ENCODE measurements at regions not wholly inside any gene's neighbourhood (a gene's known extent, or its start where the extent isn't known, plus 50 kb on each side); places are given as distances from the start of the nearest gene placed in this dataset.

GRCh38 chr1:94713472-94714141 is 106.5 kb upstream of the SLC44A3 start:
- DNase-seq (ENCODE audit: low spot score in 2 of 2) (no peak), ATAC-seq (replicated peaks; ENCODE audit: extremely low read depth, poor library complexity, severe bottlenecking) (no peak)
- H3K36me3 Mint-ChIP-seq (ENCODE audit: insufficient read depth): no peaks in the 10 kb centered on the region
- peaks cover 32% of the 10 kb centered on the region for H3K27me3 Mint-ChIP-seq
- no peaks in the 10 kb centered on the region for H3K9me3 Mint-ChIP-seq
- H3K4me1 Mint-ChIP-seq: no peaks in the 10 kb centered on the region
- no peak overlapping the region for H3K4me3 Mint-ChIP-seq
- no peak overlapping the region for H3K27ac Mint-ChIP-seq (ENCODE audit: low read depth)

- no peaks in the 10 kb centered on the region for H3K36me3 Mint-ChIP-seq (ENCODE audit: insufficient read depth)
- H3K4me3 Mint-ChIP-seq: no peak overlapping the region
- H3K27me3 Mint-ChIP-seq: peaks cover 29% of the 10 kb centered on the region
- no peaks in the 10 kb centered on the region for H3K4me1 Mint-ChIP-seq
- ATAC-seq (replicated peaks; ENCODE audit: extremely low read depth, poor library complexity, severe bottlenecking) (no peak), DNase-seq (ENCODE audit: low spot score in 2 of 2) (no peak)
- H3K27ac Mint-ChIP-seq (ENCODE audit: low read depth): no peak overlapping the region
- no peaks in the 10 kb centered on the region for H3K9me3 Mint-ChIP-seq
These were observed 110.1 kb upstream of the SLC44A3 start for GRCh38 chr1:94709891-94710581.

DNA sequence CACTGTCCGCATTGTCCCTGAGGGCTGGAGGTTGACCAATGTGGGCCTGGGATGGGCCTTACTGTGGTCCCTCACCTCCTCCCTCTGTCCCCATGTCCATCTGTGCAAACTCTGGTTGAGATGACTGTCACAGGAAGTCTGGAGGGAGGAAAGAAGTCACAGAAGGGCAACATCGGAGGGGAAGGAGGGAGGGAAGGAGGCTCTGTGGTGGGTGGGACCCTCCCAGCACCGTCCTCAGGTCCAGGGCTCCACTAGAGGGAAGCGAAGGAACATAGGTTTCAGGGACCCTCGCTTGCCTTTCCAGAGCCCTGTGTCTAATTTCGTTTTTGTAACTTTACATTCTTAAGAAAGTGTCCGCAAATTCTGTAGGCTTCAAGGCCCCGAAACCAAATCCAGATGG is 111.3 kb upstream of the SLC44A3 start:
- DNase-seq (ENCODE audit: low spot score in 2 of 2): no peak
- H3K4me1 Mint-ChIP-seq: no peaks in the 10 kb centered on the region
- no peak overlapping the region for H3K4me3 Mint-ChIP-seq
- H3K9me3 Mint-ChIP-seq: no peaks in the 10 kb centered on the region
- H3K36me3 Mint-ChIP-seq (ENCODE audit: insufficient read depth): no peaks in the 10 kb centered on the region
- H3K27me3 Mint-ChIP-seq: peaks cover 38% of the 10 kb centered on the region
- ATAC-seq (replicated peaks; ENCODE audit: extremely low read depth, poor library complexity, severe bottlenecking): no peak
- H3K27ac Mint-ChIP-seq (ENCODE audit: low read depth): no peak overlapping the region

- no peaks in the 10 kb centered on the region for H3K4me1 Mint-ChIP-seq
- no peak for ATAC-seq (replicated peaks; ENCODE audit: extremely low read depth, poor library complexity, severe bottlenecking)
- no peak for DNase-seq (ENCODE audit: low spot score in 2 of 2)
- H3K27me3 Mint-ChIP-seq: peaks cover 38% of the 10 kb centered on the region
- H3K36me3 Mint-ChIP-seq (ENCODE audit: insufficient read depth): no peaks in the 10 kb centered on the region
- no peak overlapping the region for H3K4me3 Mint-ChIP-seq
- no peaks in the 10 kb centered on the region for H3K9me3 Mint-ChIP-seq
- H3K27ac Mint-ChIP-seq (ENCODE audit: low read depth): no peak overlapping the region
These were observed 111.9 kb upstream of the SLC44A3 start for GRCh38 chr1:94708299-94708685.

GRCh38 chr1:94707321-94708298 is 112.5 kb upstream of the SLC44A3 start:
- DNase-seq (ENCODE audit: low spot score in 2 of 2): no peak

DNA sequence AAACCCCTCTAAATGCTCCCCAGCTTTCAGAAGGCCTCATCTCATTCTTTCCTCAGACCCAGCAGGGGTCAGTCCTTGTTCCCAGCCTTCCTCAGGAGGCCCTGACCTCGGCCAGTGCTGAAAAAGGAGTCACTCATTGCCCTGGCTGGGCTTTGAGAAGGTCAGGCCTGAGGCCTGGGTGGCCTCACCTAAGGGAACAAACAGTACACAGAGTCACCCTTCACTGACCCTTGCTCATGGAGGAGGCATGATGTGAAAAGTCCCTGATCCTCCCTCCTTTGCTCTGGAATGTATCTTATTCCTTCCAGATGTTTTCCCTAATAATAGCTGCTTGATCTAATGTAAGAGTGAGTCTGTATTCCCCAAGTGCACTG is 117.7 kb upstream of the SLC44A3 start:
- Mint-ChIP-seq H3K9me3 (no peaks in the 10 kb centered on the region), H3K27ac (ENCODE audit: low read depth) (no peak overlapping the region), H3K4me3 (no peak overlapping the region), H3K36me3 (ENCODE audit: insufficient read depth) (no peaks in the 10 kb centered on the region), H3K4me1 (no peaks in the 10 kb centered on the region), H3K27me3 (peaks cover 13% of the 10 kb centered on the region)
- DNase-seq (ENCODE audit: low spot score in 2 of 2) (no peak), ATAC-seq (replicated peaks; ENCODE audit: extremely low read depth, poor library complexity, severe bottlenecking) (no peak)

More at GRCh38 chr1:94707321-94708298, 112.5 kb upstream of the SLC44A3 start:
- peaks cover 35% of the 10 kb centered on the region for H3K27me3 Mint-ChIP-seq
- ATAC-seq (replicated peaks; ENCODE audit: extremely low read depth, poor library complexity, severe bottlenecking): no peak
- no peaks in the 10 kb centered on the region for H3K9me3 Mint-ChIP-seq
- H3K4me1 Mint-ChIP-seq: no peaks in the 10 kb centered on the region
- H3K4me3 Mint-ChIP-seq: no peak overlapping the region
- H3K36me3 Mint-ChIP-seq (ENCODE audit: insufficient read depth): no peaks in the 10 kb centered on the region
- H3K27ac Mint-ChIP-seq (ENCODE audit: low read depth): no peak overlapping the region

DNA sequence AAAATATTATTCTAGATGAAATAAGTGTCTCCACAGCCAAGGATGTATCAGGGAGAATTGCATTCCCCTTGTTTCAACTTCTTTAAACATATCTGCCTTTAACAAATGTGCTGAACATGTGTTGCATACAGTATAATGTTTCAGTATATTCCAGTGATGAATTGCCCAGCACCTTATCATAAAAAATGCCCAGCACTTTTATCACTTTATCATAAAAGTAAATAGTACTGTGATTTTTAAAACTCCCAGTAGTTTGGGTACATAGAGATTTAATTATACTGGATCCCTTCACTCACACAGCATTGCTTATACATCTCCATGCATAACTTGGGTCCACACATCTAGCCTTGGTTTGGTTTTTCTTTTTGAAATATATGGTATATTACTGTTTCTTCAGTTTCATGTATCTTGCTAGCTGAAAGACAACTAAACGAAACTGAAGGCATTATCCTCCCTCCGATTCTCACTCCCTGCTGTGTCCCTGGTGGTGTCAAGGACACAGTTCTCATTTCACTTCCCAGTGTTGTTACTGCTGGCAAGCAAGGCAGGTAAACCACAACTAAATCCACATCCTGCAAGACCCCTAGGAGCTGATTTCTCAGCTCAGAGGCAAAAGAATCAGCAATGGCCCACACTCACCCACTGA is 118.2 kb upstream of the SLC44A3 start:
- no peaks in the 10 kb centered on the region for H3K36me3 Mint-ChIP-seq (ENCODE audit: insufficient read depth)

GRCh38 chr1:94698759-94699502 is 121.2 kb upstream of the SLC44A3 start:
- DNase-seq (ENCODE audit: low spot score in 2 of 2) (no peak), ATAC-seq (replicated peaks; ENCODE audit: extremely low read depth, poor library complexity, severe bottlenecking) (no peak)
- Mint-ChIP-seq H3K9me3 (no peaks in the 10 kb centered on the region), H3K27me3 (peaks cover 13% of the 10 kb centered on the region), H3K27ac (ENCODE audit: low read depth) (no peak overlapping the region), H3K4me3 (no peak overlapping the region), H3K36me3 (ENCODE audit: insufficient read depth) (no peaks in the 10 kb centered on the region), H3K4me1 (no peaks in the 10 kb centered on the region)

More for the DNA sequence above, 118.2 kb upstream of the SLC44A3 start:
- Mint-ChIP-seq H3K4me3 (no peak overlapping the region), H3K4me1 (no peaks in the 10 kb centered on the region), H3K27ac (ENCODE audit: low read depth) (no peak overlapping the region), H3K27me3 (peaks cover 13% of the 10 kb centered on the region), H3K9me3 (no peaks in the 10 kb centered on the region)
- DNase-seq (ENCODE audit: low spot score in 2 of 2): no peak
- ATAC-seq (replicated peaks; ENCODE audit: extremely low read depth, poor library complexity, severe bottlenecking): no peak

DNA sequence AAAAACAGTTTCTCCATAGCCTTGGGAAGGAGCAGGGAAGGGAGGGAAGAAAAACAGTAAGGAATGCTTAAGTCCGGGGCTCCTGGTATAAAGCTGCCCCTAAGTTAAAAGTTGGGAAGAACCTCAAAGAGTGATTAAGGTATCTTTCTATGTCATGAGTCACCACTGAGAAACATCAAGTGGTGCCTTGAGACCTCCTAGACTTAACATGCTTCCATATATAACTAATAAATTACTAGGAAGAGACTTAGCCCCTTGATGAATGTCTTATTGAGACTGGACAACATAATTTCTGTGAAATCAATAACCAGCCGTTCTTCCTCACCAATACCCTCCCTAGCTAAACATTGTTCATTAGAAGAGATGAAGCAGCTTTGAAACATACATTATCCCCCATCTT is 121.8 kb upstream of the SLC44A3 start:
- Mint-ChIP-seq H3K27me3 (peaks cover 19% of the 10 kb centered on the region), H3K9me3 (no peaks in the 10 kb centered on the region), H3K4me3 (no peak overlapping the region), H3K27ac (ENCODE audit: low read depth) (no peak overlapping the region), H3K4me1 (no peaks in the 10 kb centered on the region), H3K36me3 (ENCODE audit: insufficient read depth) (no peaks in the 10 kb centered on the region)
- ATAC-seq (replicated peaks; ENCODE audit: extremely low read depth, poor library complexity, severe bottlenecking): no peak
- no peak for DNase-seq (ENCODE audit: low spot score in 2 of 2)

- Mint-ChIP-seq H3K9me3 (no peaks in the 10 kb centered on the region), H3K27ac (ENCODE audit: low read depth) (no peak overlapping the region), H3K36me3 (ENCODE audit: insufficient read depth) (no peaks in the 10 kb centered on the region), H3K27me3 (peaks cover 24% of the 10 kb centered on the region), H3K4me3 (no peak overlapping the region), H3K4me1 (no peaks in the 10 kb centered on the region)
- ATAC-seq (replicated peaks; ENCODE audit: extremely low read depth, poor library complexity, severe bottlenecking): no peak
- DNase-seq (ENCODE audit: low spot score in 2 of 2): no peak
These were observed 122.3 kb upstream of the SLC44A3 start for GRCh38 chr1:94697839-94698238.

- no peaks in the 10 kb centered on the region for H3K36me3 Mint-ChIP-seq (ENCODE audit: insufficient read depth)
- DNase-seq (ENCODE audit: low spot score in 2 of 2): no peak
- H3K27me3 Mint-ChIP-seq: peaks cover 24% of the 10 kb centered on the region
- no peaks in the 10 kb centered on the region for H3K4me1 Mint-ChIP-seq
- no peaks in the 10 kb centered on the region for H3K9me3 Mint-ChIP-seq
- no peak overlapping the region for H3K4me3 Mint-ChIP-seq
- no peak for ATAC-seq (replicated peaks; ENCODE audit: extremely low read depth, poor library complexity, severe bottlenecking)
- H3K27ac Mint-ChIP-seq (ENCODE audit: low read depth): no peak overlapping the region
These were observed 125.8 kb upstream of the SLC44A3 start for GRCh38 chr1:94694226-94694915.

Measured in central memory CD8-positive, alpha-beta T cell (primary cell).